Inflammatory macrophage (primary cell): ENCODE measurements at regions not wholly inside any gene's neighbourhood (a gene's known extent, or its start where the extent isn't known, plus 50 kb on each side); places are given as distances from the start of the nearest gene placed in this dataset.

Experiments used
- DNase-seq, 2 donors: peaks; one replicate each; pipeline ENCODE4 v3.0.0-alpha.2; 2020 to 2022

- DNase-seq, result no peak
Observed at GRCh38 chr10:131760416-131761166, 140.2 kb upstream of the PPP2R2D start.

GRCh38 chr10:131762789-131763696 is 137.8 kb upstream of the PPP2R2D start:
- no peak for DNase-seq

- no peak for DNase-seq
Observed at GRCh38 chr10:131764929-131765328, 135.9 kb upstream of the PPP2R2D start.

- DNase-seq, result no peak
Observed at GRCh38 chr10:131766096-131766495, 134.7 kb upstream of the PPP2R2D start.

GRCh38 chr10:131767716-131768115 is 133.1 kb upstream of the PPP2R2D start:
- DNase-seq, result no peak

- DNase-seq, result no peak
Observed at GRCh38 chr10:131769571-131770410, 131.0 kb upstream of the PPP2R2D start.

GRCh38 chr10:131770946-131771633 is 129.7 kb upstream of the PPP2R2D start:
- no peak for DNase-seq

- no peak for DNase-seq
Observed at GRCh38 chr10:131771634-131772358, 129.0 kb upstream of the PPP2R2D start.

- no peak for DNase-seq
Observed at GRCh38 chr10:131772441-131772840, 128.4 kb upstream of the PPP2R2D start.

GRCh38 chr10:131773370-131774343 is 127.2 kb upstream of the PPP2R2D start:
- DNase-seq, result no peak

GRCh38 chr10:131774681-131775085 is 126.1 kb upstream of the PPP2R2D start:
- no peak for DNase-seq

- DNase-seq, result no peak
Observed at GRCh38 chr10:131775433-131775832, 125.4 kb upstream of the PPP2R2D start.

- no peak for DNase-seq
Observed at GRCh38 chr10:131775833-131776232, 125.0 kb upstream of the PPP2R2D start.

GRCh38 chr10:131776496-131776895 is 124.3 kb upstream of the PPP2R2D start:
- no peak for DNase-seq

- no peak for DNase-seq
Observed at GRCh38 chr10:131777162-131777561, 123.6 kb upstream of the PPP2R2D start.

GRCh38 chr10:131777921-131778320 is 122.9 kb upstream of the PPP2R2D start:
- no peak for DNase-seq

- DNase-seq, result no peak
Observed at GRCh38 chr10:131778385-131778784, 122.4 kb upstream of the PPP2R2D start.

GRCh38 chr10:131778842-131779241 is 122.0 kb upstream of the PPP2R2D start:
- DNase-seq, result no peak

- DNase-seq, result no peak
Observed at GRCh38 chr10:131779661-131780394, 121.0 kb upstream of the PPP2R2D start.

GRCh38 chr10:131781076-131781475 is 119.7 kb upstream of the PPP2R2D start:
- no peak for DNase-seq
